HuH-7.5 (cell line): ENCODE measurements at regions not wholly inside any gene's neighbourhood (a gene's known extent, or its start where the extent isn't known, plus 50 kb on each side); places are given as distances from the start of the nearest gene placed in this dataset.
"Not testable (repeated sequence)": the region's sequence is repeated elsewhere in the genome, so short reads cannot be mapped to it uniquely, and the experiment has no call there.

Experiments
- DNase-seq: peaks from one replicate; pipeline ENCODE4 v3.0.0; 2011; ENCODE audit warnings: low spot score

GRCh38 chr14:84442521-84442920, 1087.4 kb upstream of the FLRT2 start:
- DNase-seq = no peak

- no peak for DNase-seq
Observed at GRCh38 chr14:84445486-84445885, 1084.5 kb upstream of the FLRT2 start.

GRCh38 chr14:84446250-84446649, 1083.7 kb upstream of the FLRT2 start:
- no peak for DNase-seq

GRCh38 chr14:84453307-84453950, 1076.5 kb upstream of the FLRT2 start:
- no peak for DNase-seq

GRCh38 chr14:84454114-84454513, 1075.8 kb upstream of the FLRT2 start:
- DNase-seq = no peak

- DNase-seq = no peak
Observed at GRCh38 chr14:84456946-84457345, 1073.0 kb upstream of the FLRT2 start.

- no peak for DNase-seq
Observed at GRCh38 chr14:84458881-84459280, 1071.1 kb upstream of the FLRT2 start.

GRCh38 chr14:84465880-84466279, 1064.1 kb upstream of the FLRT2 start:
- DNase-seq = no peak

- DNase-seq = no peak
Observed at GRCh38 chr14:84468153-84468552, 1061.8 kb upstream of the FLRT2 start.

- DNase-seq = no peak
Observed at GRCh38 chr14:84477996-84478395, 1051.9 kb upstream of the FLRT2 start.

- DNase-seq = no peak
Observed at GRCh38 chr14:84482256-84483071, 1047.5 kb upstream of the FLRT2 start.

- no peak for DNase-seq
Observed at GRCh38 chr14:84483072-84483420, 1046.9 kb upstream of the FLRT2 start.

GRCh38 chr14:84484243-84484642, 1045.7 kb upstream of the FLRT2 start:
- DNase-seq = not testable (repeated sequence)

- no peak for DNase-seq
Observed at GRCh38 chr14:84485036-84485435, 1044.9 kb upstream of the FLRT2 start.

- DNase-seq = no peak
Observed at GRCh38 chr14:84490081-84490480, 1039.9 kb upstream of the FLRT2 start.

GRCh38 chr14:84492685-84493084, 1037.3 kb upstream of the FLRT2 start:
- DNase-seq = no peak

GRCh38 chr14:84493779-84494178, 1036.2 kb upstream of the FLRT2 start:
- no peak for DNase-seq

GRCh38 chr14:84496677-84497076, 1033.3 kb upstream of the FLRT2 start:
- no peak for DNase-seq

- not testable (repeated sequence) for DNase-seq
Observed at GRCh38 chr14:84512823-84513222, 1017.1 kb upstream of the FLRT2 start.

- DNase-seq = no peak
Observed at GRCh38 chr14:84519836-84520235, 1010.1 kb upstream of the FLRT2 start.

- DNase-seq = no peak
Observed at GRCh38 chr14:84520711-84521338, 1009.1 kb upstream of the FLRT2 start.

GRCh38 chr14:84523746-84524145, 1006.2 kb upstream of the FLRT2 start:
- no peak for DNase-seq

- DNase-seq = no peak
Observed at GRCh38 chr14:84527706-84528105, 1002.2 kb upstream of the FLRT2 start.
